ENCODE measurements at regions not wholly inside any gene's neighbourhood (a gene's known extent, or its start where the extent isn't known, plus 50 kb on each side); places are given as distances from the start of the nearest gene placed in this dataset.

- intact Hi-C loops (cut with micrococcal nuclease; ENCODE audit: unreplicated experiment), result no loop called here
- H3K4me3 Mint-ChIP-seq (ENCODE audit: unreplicated experiment), result no peak overlapping the region
These were observed 833.8 kb upstream of the CITED2 start for GRCh38 chr6:140208286-140208685.

GRCh38 chr6:140205795-140206593 is 831.5 kb upstream of the CITED2 start:
- no TSS peak for BruUV-seq (replicated peaks)
- H3K27me3 ChIP-seq (replicated peaks; ENCODE audit: control insufficient read depth, insufficient read depth, low read length), result no peaks in the 10 kb centered on the region
- Mint-ChIP-seq H3K4me1 (ENCODE audit: low read depth, unreplicated experiment) (no peaks in the 10 kb centered on the region), H3K27ac (ENCODE audit: unreplicated experiment) (no peak overlapping the region), H3K4me3 (ENCODE audit: unreplicated experiment) (no peak overlapping the region), H3K27me3 (ENCODE audit: insufficient read depth, unreplicated experiment) (no peaks in the 10 kb centered on the region), H3K36me3 (ENCODE audit: insufficient read depth, unreplicated experiment) (no peaks in the 10 kb centered on the region), H3K9me3 (ENCODE audit: unreplicated experiment) (no peaks in the 10 kb centered on the region)
- H3K4me1 ChIP-seq, result no peaks in the 10 kb centered on the region
- TF ChIP-seq CTCF (IDR thresholded peaks at IDR 0.05; ENCODE audit: insufficient read depth in 1 of 2, low read depth in 1 of 2, low read length in 1 of 2, severe bottlenecking in 1 of 2, unreplicated experiment in 1 of 2), result no peak
- ChIA-PET POLR2A (no interaction called here), CTCF (no interaction called here)
- no peaks in the 10 kb centered on the region for H3K36me3 ChIP-seq (ENCODE audit: control insufficient read depth, insufficient read depth, low read length)
- H3K4me3 ChIP-seq (ENCODE audit: low read depth, low read length), result no peak overlapping the region
- intact Hi-C loops (cut with micrococcal nuclease; ENCODE audit: unreplicated experiment), result no loop called here
- H3K9me3 ChIP-seq, result no peaks in the 10 kb centered on the region
- DNase-seq, result no peak

More at GRCh38 chr6:140208286-140208685, 833.8 kb upstream of the CITED2 start:
- Mint-ChIP-seq H3K27me3 (ENCODE audit: insufficient read depth, unreplicated experiment) (no peaks in the 10 kb centered on the region), H3K27ac (ENCODE audit: unreplicated experiment) (no peak overlapping the region), H3K4me1 (ENCODE audit: low read depth, unreplicated experiment) (no peaks in the 10 kb centered on the region), H3K36me3 (ENCODE audit: insufficient read depth, unreplicated experiment) (no peaks in the 10 kb centered on the region), H3K9me3 (ENCODE audit: unreplicated experiment) (no peaks in the 10 kb centered on the region)
- Histone ChIP-seq H3K4me1 (no peaks in the 10 kb centered on the region), H3K27me3 (replicated peaks; ENCODE audit: control insufficient read depth, insufficient read depth, low read length) (no peaks in the 10 kb centered on the region), H3K36me3 (ENCODE audit: control insufficient read depth, insufficient read depth, low read length) (no peaks in the 10 kb centered on the region), H3K4me3 (ENCODE audit: low read depth, low read length) (no peak overlapping the region), H3K9me3 (no peaks in the 10 kb centered on the region)
- TF ChIP-seq CTCF (IDR thresholded peaks at IDR 0.05; ENCODE audit: insufficient read depth in 1 of 2, low read depth in 1 of 2, low read length in 1 of 2, severe bottlenecking in 1 of 2, unreplicated experiment in 1 of 2), result no peak
- DNase-seq, result no peak
- POLR2A ChIA-PET, result no interaction called here
- no TSS peak for BruUV-seq (replicated peaks)
- CTCF ChIA-PET, result no interaction called here

GRCh38 chr6:140204154-140204553 is 829.7 kb upstream of the CITED2 start:
- H3K4me3 Mint-ChIP-seq (ENCODE audit: unreplicated experiment), result no peak overlapping the region
- no peak overlapping the region for H3K27ac Mint-ChIP-seq (ENCODE audit: unreplicated experiment)
- no peak overlapping the region for H3K4me3 ChIP-seq (ENCODE audit: low read depth, low read length)
- intact Hi-C loops (cut with micrococcal nuclease; ENCODE audit: unreplicated experiment), result no loop called here
- BruUV-seq (replicated peaks), result no TSS peak
- no peaks in the 10 kb centered on the region for H3K27me3 Mint-ChIP-seq (ENCODE audit: insufficient read depth, unreplicated experiment)
- POLR2A ChIA-PET, result no interaction called here
- H3K27me3 ChIP-seq (replicated peaks; ENCODE audit: control insufficient read depth, insufficient read depth, low read length), result no peaks in the 10 kb centered on the region
- H3K9me3 ChIP-seq, result no peaks in the 10 kb centered on the region
- no peaks in the 10 kb centered on the region for H3K4me1 ChIP-seq
- no peak for TF ChIP-seq CTCF (IDR thresholded peaks at IDR 0.05; ENCODE audit: insufficient read depth in 1 of 2, low read depth in 1 of 2, low read length in 1 of 2, severe bottlenecking in 1 of 2, unreplicated experiment in 1 of 2)
- no peaks in the 10 kb centered on the region for H3K9me3 Mint-ChIP-seq (ENCODE audit: unreplicated experiment)
- H3K36me3 ChIP-seq (ENCODE audit: control insufficient read depth, insufficient read depth, low read length), result no peaks in the 10 kb centered on the region
- CTCF ChIA-PET, result no interaction called here
- no peak for DNase-seq
- no peaks in the 10 kb centered on the region for H3K36me3 Mint-ChIP-seq (ENCODE audit: insufficient read depth, unreplicated experiment)
- no peaks in the 10 kb centered on the region for H3K4me1 Mint-ChIP-seq (ENCODE audit: low read depth, unreplicated experiment)
